ENCODE measurements at regions not wholly inside any gene's neighbourhood (a gene's known extent, or its start where the extent isn't known, plus 50 kb on each side); places are given as distances from the start of the nearest gene placed in this dataset.

DNA sequence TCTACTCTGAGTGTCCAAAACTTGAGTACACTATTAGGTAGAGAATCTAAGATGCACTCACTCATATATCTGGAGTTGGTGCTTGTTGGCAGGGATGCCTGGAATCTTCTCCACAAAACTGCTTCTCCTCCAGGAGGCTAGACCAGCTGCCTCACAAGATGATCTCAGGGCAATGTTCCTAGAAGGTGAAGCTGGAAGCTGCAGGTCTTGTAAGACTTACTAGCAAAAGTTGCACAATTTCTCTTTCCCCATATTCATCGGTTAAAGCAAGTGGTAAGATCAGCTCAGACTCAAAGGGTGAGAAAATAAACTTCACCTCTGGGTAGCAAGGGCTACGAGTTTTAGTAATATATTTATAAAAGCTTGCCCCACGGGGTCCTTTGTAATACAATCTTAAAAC is 454.4 kb upstream of the ACVR2A start:
- no peak for TF ChIP-seq SPI1 (IDR thresholded peaks at IDR 0.05; ENCODE audit: borderline replicate concordance, low read depth)
- TF ChIP-seq GABPA (IDR thresholded peaks at IDR 0.05; ENCODE audit: low read depth) = no peak
- TF ChIP-seq POLR2AphosphoS5 (IDR thresholded peaks at IDR 0.05; ENCODE audit: low read depth) = no peak
- TF ChIP-seq, protein P1, sequence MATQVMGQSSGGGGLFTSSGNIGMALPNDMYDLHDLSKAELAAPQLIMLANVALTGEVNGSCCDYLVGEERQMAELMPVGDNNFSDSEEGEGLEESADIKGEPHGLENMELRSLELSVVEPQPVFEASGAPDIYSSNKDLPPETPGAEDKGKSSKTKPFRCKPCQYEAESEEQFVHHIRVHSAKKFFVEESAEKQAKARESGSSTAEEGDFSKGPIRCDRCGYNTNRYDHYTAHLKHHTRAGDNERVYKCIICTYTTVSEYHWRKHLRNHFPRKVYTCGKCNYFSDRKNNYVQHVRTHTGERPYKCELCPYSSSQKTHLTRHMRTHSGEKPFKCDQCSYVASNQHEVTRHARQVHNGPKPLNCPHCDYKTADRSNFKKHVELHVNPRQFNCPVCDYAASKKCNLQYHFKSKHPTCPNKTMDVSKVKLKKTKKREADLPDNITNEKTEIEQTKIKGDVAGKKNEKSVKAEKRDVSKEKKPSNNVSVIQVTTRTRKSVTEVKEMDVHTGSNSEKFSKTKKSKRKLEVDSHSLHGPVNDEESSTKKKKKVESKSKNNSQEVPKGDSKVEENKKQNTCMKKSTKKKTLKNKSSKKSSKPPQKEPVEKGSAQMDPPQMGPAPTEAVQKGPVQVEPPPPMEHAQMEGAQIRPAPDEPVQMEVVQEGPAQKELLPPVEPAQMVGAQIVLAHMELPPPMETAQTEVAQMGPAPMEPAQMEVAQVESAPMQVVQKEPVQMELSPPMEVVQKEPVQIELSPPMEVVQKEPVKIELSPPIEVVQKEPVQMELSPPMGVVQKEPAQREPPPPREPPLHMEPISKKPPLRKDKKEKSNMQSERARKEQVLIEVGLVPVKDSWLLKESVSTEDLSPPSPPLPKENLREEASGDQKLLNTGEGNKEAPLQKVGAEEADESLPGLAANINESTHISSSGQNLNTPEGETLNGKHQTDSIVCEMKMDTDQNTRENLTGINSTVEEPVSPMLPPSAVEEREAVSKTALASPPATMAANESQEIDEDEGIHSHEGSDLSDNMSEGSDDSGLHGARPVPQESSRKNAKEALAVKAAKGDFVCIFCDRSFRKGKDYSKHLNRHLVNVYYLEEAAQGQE (IDR thresholded peaks at IDR 0.05; ENCODE audit: insufficient replicate concordance, low read depth) = no peak
- TF ChIP-seq, protein P2, sequence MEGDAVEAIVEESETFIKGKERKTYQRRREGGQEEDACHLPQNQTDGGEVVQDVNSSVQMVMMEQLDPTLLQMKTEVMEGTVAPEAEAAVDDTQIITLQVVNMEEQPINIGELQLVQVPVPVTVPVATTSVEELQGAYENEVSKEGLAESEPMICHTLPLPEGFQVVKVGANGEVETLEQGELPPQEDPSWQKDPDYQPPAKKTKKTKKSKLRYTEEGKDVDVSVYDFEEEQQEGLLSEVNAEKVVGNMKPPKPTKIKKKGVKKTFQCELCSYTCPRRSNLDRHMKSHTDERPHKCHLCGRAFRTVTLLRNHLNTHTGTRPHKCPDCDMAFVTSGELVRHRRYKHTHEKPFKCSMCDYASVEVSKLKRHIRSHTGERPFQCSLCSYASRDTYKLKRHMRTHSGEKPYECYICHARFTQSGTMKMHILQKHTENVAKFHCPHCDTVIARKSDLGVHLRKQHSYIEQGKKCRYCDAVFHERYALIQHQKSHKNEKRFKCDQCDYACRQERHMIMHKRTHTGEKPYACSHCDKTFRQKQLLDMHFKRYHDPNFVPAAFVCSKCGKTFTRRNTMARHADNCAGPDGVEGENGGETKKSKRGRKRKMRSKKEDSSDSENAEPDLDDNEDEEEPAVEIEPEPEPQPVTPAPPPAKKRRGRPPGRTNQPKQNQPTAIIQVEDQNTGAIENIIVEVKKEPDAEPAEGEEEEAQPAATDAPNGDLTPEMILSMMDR (IDR thresholded peaks at IDR 0.05; ENCODE audit: insufficient read depth, low read length) = no peak
- Histone ChIP-seq H3K27me3 (ENCODE audit: insufficient read depth, poor library complexity, severe bottlenecking) (peaks cover 2% of the 10 kb centered on the region), H3K4me3 (replicated peaks; ENCODE audit: insufficient read depth, low read length) (no peak overlapping the region), H3K27ac (replicated peaks) (no peak overlapping the region)
- no peak for DNase-seq (ENCODE audit: low read depth in 1 of 2, low spot score in 1 of 2)

DNA sequence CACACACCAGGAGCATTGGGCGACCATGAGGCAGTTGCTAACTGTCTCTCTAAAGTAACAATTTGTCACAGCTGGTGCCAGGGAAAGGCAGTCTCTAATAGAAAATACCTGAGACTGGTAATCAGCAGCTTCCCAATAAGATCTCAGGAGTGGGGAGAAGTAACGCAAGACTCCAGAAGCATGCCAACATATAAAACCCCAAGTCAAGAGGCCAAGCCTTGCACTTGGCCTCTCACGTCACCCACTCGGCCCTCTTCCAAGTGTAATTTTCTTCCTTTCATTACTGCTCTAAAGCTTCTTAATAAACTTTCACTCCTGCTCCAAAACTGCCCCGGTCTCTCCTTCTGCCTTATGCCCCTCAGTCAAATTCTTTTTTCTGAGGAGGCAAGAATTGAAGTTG is 455.6 kb upstream of the ACVR2A start:
- H3K4me3 ChIP-seq (replicated peaks; ENCODE audit: insufficient read depth, low read length) = no peak overlapping the region
- TF ChIP-seq, protein P2 (IDR thresholded peaks at IDR 0.05; ENCODE audit: insufficient read depth, low read length) = no peak
- TF ChIP-seq GABPA (IDR thresholded peaks at IDR 0.05; ENCODE audit: low read depth) (no peak), POLR2AphosphoS5 (IDR thresholded peaks at IDR 0.05; ENCODE audit: low read depth) (no peak)
- no peak overlapping the region for H3K27ac ChIP-seq (replicated peaks)
- no peak for DNase-seq (ENCODE audit: low read depth in 1 of 2, low spot score in 1 of 2)
- peaks cover 2% of the 10 kb centered on the region for H3K27me3 ChIP-seq (ENCODE audit: insufficient read depth, poor library complexity, severe bottlenecking)

DNA sequence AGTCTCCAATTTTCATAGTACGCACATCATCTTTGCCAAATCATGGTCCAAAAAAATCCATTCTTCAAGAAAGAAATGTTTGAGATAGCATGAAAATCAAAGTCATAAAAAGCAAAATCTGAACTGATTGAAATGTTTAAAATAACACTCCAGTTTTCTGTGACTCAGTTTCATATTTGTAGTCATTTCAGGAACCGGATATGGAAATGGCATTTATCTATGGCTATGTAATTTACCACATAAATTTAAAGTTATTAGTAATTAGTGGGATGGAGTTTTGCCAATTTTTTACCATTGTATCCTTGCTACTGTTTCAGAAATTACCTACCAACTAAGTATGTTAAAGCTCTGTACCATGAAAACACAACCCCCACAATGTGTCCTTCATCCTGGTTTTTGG is 456.6 kb upstream of the ACVR2A start:
- peaks cover 2% of the 10 kb centered on the region for H3K27me3 ChIP-seq (ENCODE audit: insufficient read depth, poor library complexity, severe bottlenecking)
- DNase-seq (ENCODE audit: low read depth in 1 of 2, low spot score in 1 of 2) = no peak

More for the DNA sequence above, 456.6 kb upstream of the ACVR2A start:
- TF ChIP-seq POLR2AphosphoS5 (IDR thresholded peaks at IDR 0.05; ENCODE audit: low read depth) (no peak), GABPA (IDR thresholded peaks at IDR 0.05; ENCODE audit: low read depth) (no peak), SPI1 (IDR thresholded peaks at IDR 0.05; ENCODE audit: borderline replicate concordance, low read depth) (no peak)
- TF ChIP-seq, protein P2 (IDR thresholded peaks at IDR 0.05; ENCODE audit: insufficient read depth, low read length) = no peak
- TF ChIP-seq, protein P1 (IDR thresholded peaks at IDR 0.05; ENCODE audit: insufficient replicate concordance, low read depth) = no peak
- Histone ChIP-seq H3K27ac (replicated peaks) (no peak overlapping the region), H3K4me3 (replicated peaks; ENCODE audit: insufficient read depth, low read length) (no peak overlapping the region)

Data from HL-60 (cell line).